A549 (cell line): ENCODE measurements at regions not wholly inside any gene's neighbourhood (a gene's known extent, or its start where the extent isn't known, plus 50 kb on each side); places are given as distances from the start of the nearest gene placed in this dataset.

Source experiments
- CEBPB ChIP-seq, 2 experiments: fragments of >200 bp in 1 of 2; sonication (Bioruptor Twin) in 1 of 2; formaldehyde crosslinking in 1 of 2; IDR thresholded peaks; 2 replicates each; pipeline ENCODE4 v1.6.1; 2012 to 2016
- CTCF ChIP-seq: fragments of >200 bp; sonication (Bioruptor Twin); formaldehyde crosslinking; IDR thresholded peaks from 3 replicates; pipeline ENCODE4 v1.5.1; 2016
- KDM5A ChIP-seq: fragments of 200-600 bp; sonication (generic); IDR thresholded peaks from 2 replicates; pipeline ENCODE4 v1.6.1; 2016; ENCODE audit warnings: antibody characterized with exemption, mild to moderate bottlenecking
- MAX ChIP-seq: IDR thresholded peaks from 2 replicates; pipeline ENCODE4 v1.6.1; 2012
- POLR2AphosphoS2 ChIP-seq: conservative IDR thresholded peaks from 2 replicates; pipeline ENCODE4 v1.6.1; 2012; ENCODE audit warnings: low read length, improper control_type of control experiment, inconsistent platforms
- RCOR1 ChIP-seq: fragments of 150-350 bp; IDR thresholded peaks from 2 replicates; pipeline ENCODE4 v1.6.1; 2014; ENCODE audit warnings: antibody characterized with exemption, low read length, low read depth
- RFX5 ChIP-seq: fragments of 450-650 bp; IDR thresholded peaks from 2 replicates; pipeline ENCODE4 v1.7.1; 2014; ENCODE audit warnings: antibody characterized with exemption, mild to moderate bottlenecking, moderate library complexity

- TF ChIP-seq CTCF (no peak), POLR2AphosphoS2 (no peak), KDM5A (no peak), RFX5 (no peak), RCOR1 (no peak), CEBPB (IDR thresholded peaks at IDR 0.05) (no peak), MAX (no peak)
These were observed 166.3 kb upstream of the FSTL4 start for GRCh38 chr5:133778636-133779035.
